SIG-M5 (cell line): ENCODE measurements at regions not wholly inside any gene's neighbourhood (a gene's known extent, or its start where the extent isn't known, plus 50 kb on each side); places are given as distances from the start of the nearest gene placed in this dataset.

Source experiments
- DNase-seq: peaks from one replicate; lab custom pipeline; 2025; lab: John Stamatoyannopoulos, UW

DNA sequence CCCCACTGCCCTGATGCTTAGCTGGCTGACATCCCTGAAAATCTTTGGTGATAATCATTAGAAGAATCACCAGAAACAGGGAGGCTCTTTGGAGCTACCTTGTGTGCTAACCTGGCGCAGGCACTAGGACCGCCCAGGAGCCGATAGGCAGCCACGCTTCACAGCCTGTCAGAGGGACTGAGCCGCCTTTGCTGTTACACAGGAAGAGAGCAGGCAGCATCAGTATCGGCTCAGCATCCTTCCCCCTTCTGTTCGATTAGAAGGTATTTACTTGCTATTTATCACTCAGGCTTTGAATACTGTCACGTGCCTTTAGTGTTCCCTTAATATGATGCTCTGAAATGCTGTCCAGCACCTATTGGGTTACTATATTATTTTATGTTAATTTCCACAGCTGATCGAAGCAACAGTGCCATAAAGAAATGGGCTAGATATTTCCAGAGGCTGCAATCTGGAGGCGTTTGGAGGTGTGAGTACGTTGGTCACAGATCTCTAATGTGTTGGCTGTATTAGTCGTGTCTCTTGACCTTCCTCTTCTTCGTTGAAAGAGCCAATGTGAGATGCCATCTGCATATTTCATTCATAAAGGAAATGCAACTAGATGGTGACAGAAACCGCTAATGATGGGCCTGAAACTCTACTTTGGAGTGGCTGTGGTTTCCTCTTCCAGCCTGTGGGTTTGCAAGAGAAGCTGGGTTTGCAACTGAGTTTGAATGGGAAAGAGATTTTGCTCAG is 110.4 kb upstream of the RAB27B start:
- no peak for DNase-seq

DNA sequence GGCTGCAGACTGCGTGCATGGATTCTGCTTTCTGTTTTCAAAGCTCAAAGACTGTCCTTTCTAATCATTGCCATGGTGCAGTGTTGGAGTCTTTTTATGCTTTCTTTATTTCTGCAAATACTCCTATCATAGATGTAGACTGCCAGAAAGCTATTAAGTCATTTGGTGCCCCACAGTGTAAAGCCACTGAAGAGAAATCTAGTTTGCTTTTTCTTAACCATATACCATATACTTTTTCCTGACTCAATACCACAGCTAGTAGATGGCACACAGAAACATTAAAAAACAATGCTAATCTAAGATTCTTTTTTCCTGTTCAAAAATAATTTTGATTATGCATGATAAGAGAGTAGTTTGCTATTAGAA is 109.9 kb upstream of the RAB27B start:
- DNase-seq: no peak

DNA sequence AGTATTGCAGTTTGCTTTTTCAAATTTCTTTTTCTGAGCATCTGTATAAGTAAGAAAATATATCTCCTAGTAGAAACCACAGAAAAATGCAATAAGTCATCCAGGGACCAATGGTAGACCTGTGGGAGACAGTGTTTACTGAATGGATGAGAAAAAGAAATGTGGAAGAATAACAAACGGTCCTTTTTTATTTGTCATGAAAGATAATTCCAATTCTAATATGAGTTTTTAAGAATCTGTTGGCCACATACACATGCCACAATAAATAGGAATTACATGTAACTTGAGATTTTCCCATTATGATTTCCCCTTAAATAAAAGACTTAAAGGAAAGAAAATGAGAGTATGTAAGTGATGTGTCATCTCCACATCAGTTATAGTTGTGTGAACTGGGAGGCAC is 107.7 kb upstream of the RAB27B start:
- no peak for DNase-seq

DNA sequence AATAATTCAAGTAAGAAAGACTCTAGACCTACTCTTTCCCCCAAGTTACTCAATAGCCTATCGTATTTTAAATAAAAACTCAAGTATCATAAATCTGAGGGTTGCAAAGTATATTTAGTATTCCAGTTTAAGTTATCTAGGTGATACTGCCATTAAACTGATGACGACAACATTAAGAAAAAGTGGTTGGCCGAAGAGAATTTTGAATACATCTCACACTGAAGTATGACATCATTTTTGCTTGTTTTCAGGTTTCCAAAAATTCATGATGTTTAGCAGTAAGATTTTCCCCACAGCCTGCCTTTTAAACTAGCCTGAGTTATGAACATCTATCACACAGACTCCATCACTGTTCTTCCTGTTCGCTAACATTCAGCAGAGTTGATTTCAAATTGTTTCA is 102.1 kb upstream of the RAB27B start:
- no peak for DNase-seq

DNA sequence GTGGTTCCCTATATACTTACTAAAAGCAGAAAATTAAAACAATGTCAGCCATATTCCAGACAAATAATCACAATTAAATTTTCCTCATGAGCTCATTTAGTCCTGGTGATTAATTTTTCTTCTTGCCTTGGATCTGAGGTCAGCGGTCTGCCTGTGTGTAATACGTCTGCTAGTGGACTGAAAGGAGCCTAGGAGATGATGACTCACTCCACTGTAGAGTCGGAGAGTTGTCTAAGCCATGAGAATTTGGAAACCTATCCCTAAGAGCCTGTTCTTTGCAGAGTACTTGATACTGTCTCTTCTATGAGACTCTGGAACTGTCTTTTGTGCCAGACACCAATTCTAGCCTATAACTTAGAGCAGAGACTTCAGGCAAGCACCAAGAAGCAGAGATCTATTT is 94.2 kb upstream of the RAB27B start:
- no peak for DNase-seq

DNA sequence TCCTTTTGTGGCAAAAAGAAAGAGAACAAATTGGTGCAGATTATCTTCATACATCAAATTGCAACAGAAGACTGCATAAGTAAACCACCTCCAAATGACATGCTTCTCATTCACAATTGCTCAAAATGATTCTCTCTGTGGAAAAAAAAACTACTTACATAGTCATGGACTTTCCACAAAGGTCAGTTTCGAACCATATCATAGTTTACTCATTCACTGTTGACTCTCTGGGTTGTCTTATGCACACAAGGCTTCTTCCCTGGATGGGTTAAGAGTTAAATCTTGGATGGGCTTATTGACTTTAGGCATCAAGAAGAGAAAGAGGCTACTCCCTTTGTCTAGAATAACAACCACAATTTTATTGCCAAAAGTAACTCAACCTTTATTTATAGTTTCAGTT is 91.3 kb upstream of the RAB27B start:
- DNase-seq: no peak

DNA sequence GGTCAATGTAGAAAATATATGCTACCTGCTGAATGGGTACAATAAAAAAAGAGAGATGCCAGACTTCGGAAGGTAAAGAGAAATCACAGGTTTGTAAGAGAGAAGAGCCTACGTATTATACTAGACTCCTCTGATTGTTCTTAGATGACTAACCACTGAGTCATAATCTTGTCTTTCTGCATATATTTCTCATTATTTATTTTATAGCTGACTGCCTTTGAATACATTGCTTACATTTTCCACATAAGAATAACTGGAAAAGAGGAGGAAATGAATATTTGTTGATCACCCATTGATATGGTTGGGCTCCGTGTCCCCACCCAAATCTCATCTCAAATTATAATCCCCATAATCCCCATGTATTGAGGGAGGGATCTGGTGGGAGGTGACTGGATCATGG is 90.3 kb upstream of the RAB27B start:
- DNase-seq: no peak

DNA sequence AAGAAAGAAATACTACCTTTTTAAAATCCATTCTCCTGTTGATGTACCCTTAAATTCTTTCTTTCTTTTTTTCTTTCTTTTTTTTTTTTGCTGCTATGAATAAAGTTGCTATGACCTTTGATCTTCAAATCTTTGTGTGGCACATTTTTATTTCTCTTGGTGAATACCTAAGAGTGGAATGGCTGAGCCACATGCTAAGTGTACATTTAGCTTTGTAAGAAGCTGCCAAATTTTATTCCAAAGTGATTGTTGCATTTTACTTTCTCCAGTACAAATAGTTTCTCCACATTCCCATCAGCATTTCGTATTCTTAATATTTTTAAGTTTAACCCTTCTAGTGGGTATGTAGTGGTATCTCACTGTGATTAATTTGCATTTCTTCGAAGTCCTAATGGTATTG is 88.8 kb upstream of the RAB27B start:
- DNase-seq: no peak

DNA sequence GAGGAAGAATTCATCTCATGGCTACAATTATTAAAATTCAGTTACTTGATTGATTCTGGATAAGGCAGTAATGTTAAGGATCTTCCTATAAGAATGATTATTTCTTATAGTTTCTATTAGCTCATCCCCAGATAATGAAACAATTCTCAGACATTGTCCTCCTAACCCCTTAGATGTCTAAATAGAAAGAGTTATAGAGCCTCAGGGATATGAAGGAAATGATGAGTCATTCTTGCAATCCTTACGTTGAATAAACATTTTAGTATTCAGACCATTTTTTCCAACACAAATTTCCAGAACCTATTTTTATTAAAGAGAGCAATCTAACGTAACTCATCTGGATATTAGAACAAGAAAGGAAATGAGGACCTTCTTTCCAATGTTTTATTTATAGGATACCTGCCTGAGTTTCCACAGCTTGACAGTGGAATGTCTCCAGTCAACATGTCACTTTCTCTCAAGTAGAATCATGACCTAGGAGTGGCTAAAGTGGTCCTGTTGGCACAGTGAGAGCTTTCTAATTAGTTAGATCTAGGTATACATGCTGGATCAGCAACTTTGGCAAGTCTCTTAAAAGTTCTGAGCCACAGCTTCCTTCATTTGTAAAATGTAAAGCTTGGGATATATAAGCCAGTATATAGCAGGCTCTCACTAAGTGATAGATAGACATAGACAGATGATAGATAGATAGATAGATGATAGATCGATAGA is 88.0 kb upstream of the RAB27B start:
- no peak for DNase-seq

DNA sequence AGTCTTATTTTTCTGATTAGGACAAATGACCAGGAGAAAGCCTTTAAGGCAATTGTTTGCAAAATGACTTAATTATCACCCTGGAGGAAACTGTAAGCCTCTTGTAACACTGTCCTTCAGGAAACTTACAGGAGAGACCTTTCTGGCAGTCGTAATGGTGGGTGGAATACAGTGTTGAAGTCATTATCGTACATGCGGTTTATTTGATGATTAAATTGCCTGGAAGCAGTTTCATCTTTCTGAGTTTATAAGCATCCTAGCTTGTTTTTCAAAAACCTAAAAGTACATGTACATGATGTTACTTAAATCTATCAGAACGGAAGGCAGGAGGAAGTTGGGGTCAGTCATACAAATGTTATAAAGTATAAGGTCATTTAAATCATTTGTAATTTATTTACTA is 86.2 kb upstream of the RAB27B start:
- no peak for DNase-seq

DNA sequence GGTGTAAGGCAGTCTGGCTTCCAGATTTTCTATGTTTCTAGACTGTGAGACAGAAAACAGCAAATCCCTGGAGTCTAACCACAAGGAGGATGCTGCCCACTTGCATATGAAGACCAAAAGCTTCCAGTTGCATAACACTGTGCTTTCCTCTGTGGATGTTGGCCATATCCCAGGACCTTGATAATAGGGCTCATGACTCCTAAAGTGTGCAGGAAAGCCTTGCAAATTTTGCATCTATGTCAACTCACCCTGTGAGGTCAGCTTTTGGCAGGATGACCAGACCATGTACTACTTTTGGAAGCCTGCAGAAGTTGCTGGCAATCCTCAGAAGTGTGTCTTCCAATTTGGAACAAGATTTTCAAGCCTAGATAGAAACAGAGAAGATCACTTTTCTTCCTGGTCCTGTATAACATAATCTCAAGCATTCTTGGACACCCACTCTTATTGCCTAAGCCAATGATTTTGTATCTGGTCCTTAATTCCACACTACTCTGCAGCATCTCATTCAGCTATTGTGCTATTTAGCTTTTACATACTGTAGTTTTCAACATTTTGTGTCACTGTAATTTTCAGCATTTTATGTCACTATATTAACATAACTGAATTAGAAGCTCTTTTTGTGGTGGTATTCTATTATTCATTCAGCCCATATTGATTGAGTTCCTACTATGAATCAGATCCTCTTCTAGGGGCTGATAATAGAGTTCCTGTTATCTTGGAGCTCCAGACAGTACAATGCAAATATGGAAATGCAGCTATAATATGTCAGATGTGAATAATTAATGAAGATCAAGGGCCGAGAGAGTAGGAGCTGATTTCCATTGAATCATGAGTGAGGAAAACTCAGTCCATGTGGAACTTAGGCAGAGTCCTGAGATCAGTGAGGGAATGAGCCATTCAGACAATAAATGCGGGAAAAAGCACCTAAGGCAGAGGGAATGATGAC is 85.3 kb upstream of the RAB27B start:
- no peak for DNase-seq

DNA sequence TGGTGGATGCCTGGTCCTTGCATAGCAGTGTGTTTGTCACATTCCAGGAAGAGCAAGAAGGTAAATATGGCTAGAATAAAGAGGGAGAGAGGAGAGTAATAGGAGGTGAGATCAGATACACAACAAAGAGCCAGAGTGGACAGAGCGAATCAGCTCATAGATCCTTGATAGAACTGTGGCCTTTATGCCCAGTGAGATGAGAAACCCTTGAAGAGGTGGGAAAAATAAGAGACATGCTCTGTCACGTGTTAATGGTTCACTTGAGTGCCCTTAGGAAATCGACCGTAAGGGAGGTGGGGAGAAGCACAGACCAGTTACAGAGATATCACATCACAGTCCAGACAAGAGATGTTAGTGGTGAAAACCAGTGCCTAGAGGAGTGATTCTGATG is 84.7 kb upstream of the RAB27B start:
- DNase-seq: no peak

DNA sequence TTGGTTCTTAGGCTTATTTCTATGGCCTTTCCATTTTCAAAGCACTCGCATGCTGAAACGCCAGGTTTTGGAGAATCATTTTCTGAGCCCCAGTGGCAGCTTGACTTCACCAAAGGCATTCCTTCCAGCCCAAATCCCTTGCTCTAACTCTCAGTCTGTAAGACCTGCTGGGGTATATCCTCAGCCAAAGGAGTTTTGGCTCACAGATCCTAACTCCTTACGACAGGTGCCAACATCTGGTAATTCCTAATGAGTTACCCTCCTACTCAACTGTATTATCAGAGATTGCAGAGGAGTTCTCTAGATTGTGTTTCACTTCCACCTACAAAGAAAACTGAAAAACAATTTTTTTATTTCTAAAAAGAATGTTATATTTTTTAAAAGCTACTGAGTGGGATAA is 79.0 kb upstream of the RAB27B start:
- DNase-seq: no peak

DNA sequence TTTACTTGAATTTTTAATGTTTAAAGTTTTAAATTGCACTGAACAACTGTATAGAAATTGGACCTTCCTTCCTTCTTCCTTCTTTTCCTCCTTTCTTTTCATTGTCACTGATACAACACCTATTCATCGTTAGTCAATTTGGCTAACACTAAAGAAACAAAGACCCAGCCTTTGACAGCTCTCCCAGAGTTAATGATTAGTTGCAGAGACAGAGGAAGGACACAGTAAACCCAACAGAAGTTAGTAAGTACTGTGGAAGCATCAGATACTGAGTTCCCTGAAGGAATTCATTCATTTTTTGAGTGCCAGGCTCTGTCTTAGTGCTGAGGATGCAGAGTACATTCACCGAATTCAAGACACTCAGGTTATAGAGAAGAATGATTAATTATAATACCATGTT is 77.9 kb upstream of the RAB27B start:
- DNase-seq: no peak

DNA sequence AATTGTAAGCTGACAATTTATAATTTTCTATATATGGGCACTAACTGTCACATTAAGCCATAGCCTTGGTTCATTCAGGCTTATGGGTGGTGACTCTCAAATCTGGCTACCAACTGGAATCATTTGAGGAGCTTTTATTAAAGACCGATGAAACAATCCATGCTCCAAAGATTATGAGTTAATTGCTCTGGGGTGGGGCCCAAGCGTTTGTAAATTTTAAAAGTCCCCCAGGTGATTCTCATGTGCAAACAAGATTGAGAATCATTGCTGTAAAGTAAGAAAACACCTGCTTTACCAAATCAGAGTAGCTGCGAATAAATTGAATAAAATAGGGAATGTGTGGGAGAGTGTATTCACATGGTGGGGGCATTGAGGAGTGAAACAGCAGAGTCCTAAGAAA is 76.1 kb upstream of the RAB27B start:
- no peak for DNase-seq

DNA sequence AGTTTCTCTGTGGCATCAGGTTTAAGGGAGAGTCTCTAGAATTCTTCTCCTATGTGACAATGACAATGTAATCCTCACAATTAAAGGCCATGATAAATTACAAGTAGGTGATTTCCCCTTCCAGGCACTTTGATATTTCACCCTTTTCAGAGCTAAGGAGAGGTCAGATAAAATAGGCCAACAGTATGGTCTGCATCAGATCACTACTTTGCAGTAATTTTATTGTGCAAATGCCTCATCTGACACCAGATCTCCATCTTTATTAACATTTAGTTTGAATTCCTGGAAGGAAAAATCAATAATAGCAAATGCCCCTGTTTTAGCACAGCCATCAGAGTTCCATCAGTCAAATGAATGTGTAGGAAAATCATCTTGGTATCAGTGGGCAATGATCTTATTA is 72.8 kb upstream of the RAB27B start:
- no peak for DNase-seq

DNA sequence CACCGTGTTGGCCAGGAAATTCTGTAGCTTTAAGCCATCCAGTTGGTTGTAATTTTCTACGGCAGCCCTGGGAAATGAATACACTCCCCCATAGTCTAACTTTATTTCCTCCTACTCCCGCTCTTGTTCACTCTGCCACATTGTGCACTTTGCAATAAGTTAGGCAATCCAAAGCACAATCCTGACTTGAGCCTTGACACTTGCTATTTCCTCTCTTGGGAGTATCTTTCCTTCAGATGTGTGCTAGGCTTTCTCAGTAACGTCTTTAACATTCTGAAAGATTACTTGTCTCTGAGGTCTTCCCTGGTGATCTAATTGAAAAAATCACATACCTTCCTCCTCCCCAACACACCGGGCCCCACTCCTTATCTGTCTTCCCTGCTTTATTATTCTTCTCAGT is 65.9 kb upstream of the RAB27B start:
- no peak for DNase-seq

DNA sequence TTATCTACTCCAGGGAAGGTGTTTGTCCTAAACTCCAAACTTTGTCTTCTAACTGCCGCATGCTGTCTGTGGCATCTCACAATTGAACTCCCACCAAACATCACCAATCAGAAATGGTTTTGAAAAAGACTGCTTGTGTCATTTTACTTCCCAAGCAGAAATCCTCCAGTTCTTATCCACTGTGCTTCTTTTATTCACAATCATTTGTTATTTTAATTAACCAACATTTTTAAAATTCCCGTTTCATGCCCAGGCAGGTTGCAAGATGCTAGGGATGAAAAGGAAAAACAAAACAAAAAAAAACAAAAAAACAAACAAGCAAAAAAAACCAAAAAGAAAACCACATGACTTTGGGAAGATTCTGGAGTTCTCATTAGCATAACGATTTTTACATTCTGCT is 63.5 kb upstream of the RAB27B start:
- DNase-seq: no peak

DNA sequence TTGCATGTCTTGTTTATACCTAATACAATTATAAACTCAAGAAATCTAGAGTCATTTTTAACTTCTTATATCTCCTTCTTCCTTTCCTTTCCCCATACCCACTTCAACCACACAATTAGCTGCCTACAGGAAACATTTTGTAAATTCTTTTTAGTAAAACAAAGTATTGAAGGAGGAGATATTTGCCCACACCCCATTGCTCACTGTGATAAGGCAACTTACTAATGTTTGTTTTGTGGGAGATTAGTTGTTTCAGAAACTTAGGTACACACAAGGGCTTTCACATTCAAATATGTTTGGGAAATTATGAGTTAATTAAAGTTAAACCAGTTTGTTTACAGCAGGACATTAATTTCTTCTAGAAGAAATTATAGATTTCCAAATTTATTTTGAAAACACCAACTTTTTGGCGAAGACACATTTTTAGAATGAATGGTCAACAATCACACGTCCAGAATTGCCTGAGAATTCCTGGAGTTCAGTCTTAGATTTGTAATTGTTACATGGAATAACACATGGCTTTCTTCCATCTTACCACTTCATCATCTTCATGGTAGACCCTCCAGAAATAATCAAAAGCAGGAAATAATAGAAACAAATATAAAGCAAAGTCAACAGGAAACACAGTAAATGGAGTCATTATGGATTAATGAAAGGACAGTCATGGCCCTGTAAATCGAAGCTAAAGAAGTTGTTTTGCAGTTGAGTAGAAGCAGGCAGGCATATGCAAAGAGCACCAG is 62.5 kb upstream of the RAB27B start:
- no peak for DNase-seq

DNA sequence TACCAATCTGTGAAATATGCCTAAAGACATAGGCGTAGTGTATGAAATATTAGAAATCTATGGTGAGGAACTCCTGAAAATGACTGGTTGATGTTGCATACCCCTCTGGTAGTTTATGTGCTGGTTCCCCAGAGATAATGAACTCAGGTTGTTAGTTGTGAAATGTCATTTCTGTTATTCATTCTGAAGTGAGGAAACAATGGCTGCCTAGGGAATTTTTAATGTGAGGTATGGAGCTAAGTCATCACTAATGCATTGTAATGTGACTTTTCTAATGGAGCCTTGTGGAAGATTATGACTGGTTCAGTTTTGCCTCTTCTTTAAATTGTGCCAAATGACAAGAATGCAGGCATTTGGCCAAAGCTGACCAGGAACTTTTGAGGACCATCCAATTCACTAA is 61.6 kb upstream of the RAB27B start:
- DNase-seq: no peak

DNA sequence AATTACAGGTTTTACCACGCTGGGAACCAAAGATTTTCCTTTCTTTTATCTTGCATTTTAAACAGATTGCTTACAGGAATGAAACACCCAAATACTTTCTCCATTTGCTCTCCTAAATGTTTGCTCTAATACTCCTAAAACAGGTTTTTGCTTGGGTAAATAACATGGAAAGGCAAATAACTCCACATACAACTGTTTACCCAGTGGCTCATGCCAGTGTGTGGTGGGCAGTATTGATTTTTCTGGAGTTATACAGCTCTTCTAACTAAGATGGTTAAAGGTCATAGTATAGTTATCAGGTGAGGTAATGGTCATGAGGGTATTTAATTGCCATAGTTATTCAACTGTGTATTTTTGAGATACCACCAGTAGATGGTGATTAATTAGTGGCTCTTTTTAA is 61.2 kb upstream of the RAB27B start:
- DNase-seq: no peak
